Ishikawa (cell line): ENCODE measurements at regions not wholly inside any gene's neighbourhood (a gene's known extent, or its start where the extent isn't known, plus 50 kb on each side); places are given as distances from the start of the nearest gene placed in this dataset.

Source experiments
- CEBPB ChIP-seq: IDR thresholded peaks from 2 replicates; pipeline ENCODE4 v1.6.1; 2012
- CREB1 ChIP-seq: IDR thresholded peaks from 2 replicates; pipeline ENCODE4 v1.6.1; 2012; ENCODE audit warnings: low read depth
- EGR1 ChIP-seq: IDR thresholded peaks from 2 replicates; pipeline ENCODE4 v1.6.1; 2012
- EP300 ChIP-seq: IDR thresholded peaks from 2 replicates; pipeline ENCODE4 v1.6.1; 2012; ENCODE audit warnings: borderline replicate concordance
- FOXM1 ChIP-seq: IDR thresholded peaks from 2 replicates; pipeline ENCODE4 v1.6.1; 2012; ENCODE audit warnings: low read depth, borderline replicate concordance
- MAX ChIP-seq: IDR thresholded peaks from 2 replicates; pipeline ENCODE4 v1.6.1; 2012
- NFIC ChIP-seq: IDR thresholded peaks from 2 replicates; pipeline ENCODE4 v1.6.1; 2012
- RAD21 ChIP-seq: IDR thresholded peaks from 2 replicates; pipeline ENCODE4 v1.6.1; 2012; ENCODE audit warnings: low read depth
- REST ChIP-seq: IDR thresholded peaks from 2 replicates; pipeline ENCODE4 v1.6.1; 2012; ENCODE audit warnings: low read depth, mild to moderate bottlenecking
- TAF1 ChIP-seq: IDR thresholded peaks from 2 replicates; pipeline ENCODE4 v1.6.1; 2012; ENCODE audit warnings: low read depth, mild to moderate bottlenecking
- TCF12 ChIP-seq: IDR thresholded peaks from 2 replicates; pipeline ENCODE4 v1.6.1; 2012; ENCODE audit warnings: low read depth
- TEAD4 ChIP-seq: IDR thresholded peaks from 2 replicates; pipeline ENCODE4 v1.6.1; 2012
- USF1 ChIP-seq: IDR thresholded peaks from 2 replicates; pipeline ENCODE4 v1.6.1; 2012
- YY1 ChIP-seq: IDR thresholded peaks from 2 replicates; pipeline ENCODE4 v1.6.1; 2012; ENCODE audit warnings: low read depth
- ZBTB7A ChIP-seq: IDR thresholded peaks from 2 replicates; pipeline ENCODE4 v1.6.1; 2012; ENCODE audit warnings: low read depth

- TF ChIP-seq REST: no peak
- TF ChIP-seq EP300: no peak
- no peak for TF ChIP-seq TCF12
- no peak for TF ChIP-seq CEBPB
- no peak for TF ChIP-seq TEAD4
- TF ChIP-seq EGR1: no peak
- no peak for TF ChIP-seq TAF1
Observed at GRCh38 chr6:90691823-90692222, 105.0 kb upstream of the MAP3K7 start.

- TF ChIP-seq EP300: no peak
- no peak for TF ChIP-seq ZBTB7A
- no peak for TF ChIP-seq TCF12
- no peak for TF ChIP-seq USF1
Observed at GRCh38 chr6:90689172-90689571, 102.3 kb upstream of the MAP3K7 start.

- TF ChIP-seq MAX: no peak
- TF ChIP-seq USF1: peak; percentile 40; the same call in 1 of the 2 replicates
- no peak for TF ChIP-seq ZBTB7A
- TF ChIP-seq FOXM1: no peak
Observed at GRCh38 chr6:90687775-90688380, 101.0 kb upstream of the MAP3K7 start.

- TF ChIP-seq CREB1: no peak
- no peak for TF ChIP-seq TCF12
- no peak for TF ChIP-seq TEAD4
- TF ChIP-seq YY1: no peak
- TF ChIP-seq NFIC: no peak
- TF ChIP-seq ZBTB7A: no peak
- TF ChIP-seq EP300: no peak
- TF ChIP-seq RAD21: no peak
- TF ChIP-seq EGR1: no peak
- no peak for TF ChIP-seq MAX
- no peak for TF ChIP-seq REST
- no peak for TF ChIP-seq USF1
- TF ChIP-seq CEBPB: no peak
- no peak for TF ChIP-seq FOXM1
- no peak for TF ChIP-seq TAF1
Observed at GRCh38 chr6:90681863-90682262, 95.0 kb upstream of the MAP3K7 start.

- TF ChIP-seq MAX (no peak), EP300 (no peak), NFIC (no peak), CEBPB (no peak), TAF1 (no peak), CREB1 (no peak), ZBTB7A (no peak), YY1 (no peak), REST (no peak), EGR1 (no peak), TEAD4 (no peak), USF1 (no peak), FOXM1 (no peak), TCF12 (no peak), RAD21 (no peak)
Observed at GRCh38 chr6:90678049-90678779, 91.3 kb upstream of the MAP3K7 start.
